Neural progenitor cell (in vitro differentiated cells): ENCODE measurements at regions not wholly inside any gene's neighbourhood (a gene's known extent, or its start where the extent isn't known, plus 50 kb on each side); places are given as distances from the start of the nearest gene placed in this dataset.

Experiments
- CTCF ChIP-seq: fragments of 200-600 bp; sonication (generic); IDR thresholded peaks from 2 replicates; pipeline ENCODE4 v1.5.1; 2017; ENCODE audit warnings: antibody characterized with exemption, mild to moderate bottlenecking
- EZH2 ChIP-seq: fragments of 200-600 bp; sonication (generic); IDR thresholded peaks from 2 replicates; pipeline ENCODE4 v1.6.1; 2017; ENCODE audit warnings: antibody characterized with exemption, mild to moderate bottlenecking, moderate library complexity
- EZH2phosphoT487 ChIP-seq: fragments of 200-600 bp; sonication (generic); IDR thresholded peaks from 2 replicates; pipeline ENCODE4 v1.6.1; 2017; ENCODE audit warnings: antibody characterized with exemption

- TF ChIP-seq CTCF (no peak), EZH2 (no peak), EZH2phosphoT487 (no peak)
Measured at GRCh38 chr12:74897425-74898211, 312.0 kb downstream of the KCNC2 start.
